HG03520 (cell line): ENCODE measurements at regions not wholly inside any gene's neighbourhood (a gene's known extent, or its start where the extent isn't known, plus 50 kb on each side); places are given as distances from the start of the nearest gene placed in this dataset.

Source experiments
- ATAC-seq: cut with Tn5 transposase; IDR thresholded peaks from one replicate; pipeline ENCODE4 v1.9.1; 2021; ENCODE audit warnings: mild to moderate bottlenecking, moderate library complexity; ENCODE audit not compliant: unreplicated experiment

DNA sequence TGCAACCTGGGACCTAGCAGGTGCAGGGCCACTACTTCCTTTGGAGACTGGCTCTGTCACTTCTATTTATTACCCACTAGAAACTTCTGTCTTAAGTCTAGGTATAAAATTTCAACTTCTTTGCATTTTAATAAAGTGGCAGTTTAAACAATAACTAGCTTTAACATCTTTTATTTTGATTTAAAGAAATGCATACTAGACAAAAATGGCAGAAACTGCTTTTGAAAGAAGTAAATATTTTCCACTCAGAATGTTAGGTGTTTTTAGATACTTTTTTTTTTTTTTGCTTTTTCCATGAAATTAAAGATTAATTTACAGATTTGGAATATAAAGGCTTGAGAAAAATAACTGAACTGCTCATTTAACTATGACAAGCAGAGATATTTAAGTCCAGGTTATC is 1477.6 kb downstream of the KCNT2 start:
- ATAC-seq: no peak

DNA sequence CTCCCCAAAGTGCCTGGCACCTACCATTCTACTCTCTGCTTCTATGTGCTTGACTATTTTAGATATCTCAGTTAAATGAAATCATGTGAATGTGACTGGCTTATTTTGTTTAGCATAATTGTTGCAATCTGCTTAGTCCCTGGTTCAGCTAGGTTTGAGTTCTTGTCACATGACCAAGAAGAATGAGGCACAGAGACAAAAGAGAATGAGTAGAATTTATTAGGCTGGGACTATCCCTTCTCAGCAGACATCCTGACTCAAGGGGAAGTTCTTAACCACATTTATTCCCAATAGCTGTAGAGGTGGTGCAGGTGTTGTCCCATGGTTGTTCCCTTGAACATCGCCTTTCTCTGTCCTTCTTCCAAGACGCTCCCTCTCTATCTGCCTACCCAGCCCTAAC is 1485.7 kb downstream of the KCNT2 start:
- ATAC-seq: no peak

DNA sequence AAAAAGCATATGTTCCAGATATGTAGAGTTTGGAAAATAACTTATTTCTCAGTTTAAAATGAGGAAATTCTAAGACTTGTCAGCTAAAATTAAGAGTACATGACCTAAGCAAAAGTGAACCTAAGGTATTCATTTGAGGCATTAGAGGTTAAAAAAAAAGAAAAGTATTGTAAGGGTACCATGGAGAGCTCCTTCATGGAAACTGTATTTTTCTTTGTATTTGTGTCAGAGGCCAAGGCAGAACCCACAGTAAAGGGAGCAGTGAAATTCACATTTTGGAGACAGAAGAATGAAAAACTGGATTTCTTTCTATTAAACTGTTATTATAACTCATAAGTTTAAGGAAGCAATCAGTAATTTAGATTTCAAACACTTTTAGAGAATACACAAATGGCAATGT is 1494.8 kb downstream of the KCNT2 start:
- no peak for ATAC-seq

DNA sequence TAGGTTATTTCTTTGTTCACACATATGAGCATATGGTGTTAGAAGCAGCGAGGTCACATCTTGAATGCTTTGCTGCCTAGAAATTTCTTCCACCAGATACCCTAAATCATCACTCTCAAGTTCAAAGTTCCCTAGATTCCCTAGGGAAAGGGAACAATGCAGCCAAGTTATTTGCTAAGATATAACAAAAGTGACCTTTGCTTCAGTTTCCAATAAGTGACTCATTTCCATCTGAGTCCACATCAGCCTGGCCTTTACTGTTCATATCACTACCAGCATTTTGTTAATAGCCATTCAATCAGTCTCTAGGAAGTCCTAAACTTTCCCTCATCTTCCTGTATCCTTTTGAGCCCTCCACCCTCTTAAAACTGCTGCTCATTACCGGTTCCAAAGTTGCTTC is 1502.5 kb downstream of the KCNT2 start:
- ATAC-seq: no peak

DNA sequence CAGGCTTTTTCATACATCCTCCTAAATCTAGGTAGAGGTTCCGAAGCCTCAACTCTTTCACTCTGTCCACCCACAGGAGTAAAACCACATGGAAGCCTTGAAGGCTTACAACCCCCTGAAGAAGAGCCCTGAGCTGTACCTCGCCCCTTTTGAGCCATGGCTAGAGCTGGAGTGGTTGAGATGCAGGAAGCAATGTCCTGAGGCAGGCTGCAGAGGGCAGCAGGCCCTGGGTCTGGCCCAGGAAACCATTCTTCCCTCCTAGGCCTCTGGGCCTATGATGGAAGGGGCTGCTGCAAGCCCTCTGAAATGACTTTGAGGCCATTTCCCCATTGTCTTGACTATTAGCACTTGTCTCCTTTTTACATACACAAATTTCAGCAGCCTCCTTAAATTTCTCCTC is 1503.0 kb downstream of the KCNT2 start:
- ATAC-seq: no peak

DNA sequence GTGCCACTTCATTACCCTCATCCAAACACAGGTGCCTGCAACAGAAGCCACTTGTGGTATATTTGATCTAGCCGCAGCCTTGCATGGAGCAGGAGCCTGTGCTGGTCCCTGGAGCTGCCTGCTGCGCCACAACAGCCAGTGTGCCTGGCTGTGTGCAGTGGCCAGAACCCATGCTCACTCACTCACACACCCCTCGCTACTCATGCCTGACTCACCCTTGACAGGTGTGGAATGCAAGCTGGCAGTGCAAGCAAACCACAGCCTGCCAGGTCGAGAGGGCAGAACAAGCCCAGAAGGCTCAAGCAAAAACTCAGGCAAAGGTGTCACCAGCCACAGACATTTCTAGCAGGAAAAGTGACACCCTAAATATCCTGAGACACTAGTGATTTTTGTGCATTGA is 1510.9 kb downstream of the KCNT2 start:
- ATAC-seq: no peak

DNA sequence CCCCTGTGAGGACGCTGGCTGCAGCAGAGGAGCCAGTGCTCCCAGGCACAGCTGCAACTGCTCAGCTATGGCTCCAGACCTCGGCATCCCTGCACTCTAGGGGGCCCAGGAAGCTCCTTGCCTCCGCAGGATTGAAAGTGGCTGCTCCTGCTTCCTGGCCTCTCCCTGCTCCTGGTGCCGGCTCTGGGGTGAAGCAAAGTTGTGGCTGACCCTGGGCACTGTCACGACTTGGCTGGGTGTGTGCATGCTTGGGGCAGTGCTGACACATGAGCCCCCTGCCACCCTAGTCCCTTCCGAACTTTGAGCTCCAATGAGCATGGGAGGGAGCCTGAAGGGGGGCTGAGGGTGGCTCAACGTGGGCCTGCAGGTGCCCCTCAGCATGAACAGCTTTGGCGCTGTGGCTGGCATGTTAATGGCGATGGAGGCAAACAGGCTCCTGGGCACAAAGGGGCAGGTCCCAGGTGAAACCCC is 1512.2 kb downstream of the KCNT2 start:
- ATAC-seq: no peak

DNA sequence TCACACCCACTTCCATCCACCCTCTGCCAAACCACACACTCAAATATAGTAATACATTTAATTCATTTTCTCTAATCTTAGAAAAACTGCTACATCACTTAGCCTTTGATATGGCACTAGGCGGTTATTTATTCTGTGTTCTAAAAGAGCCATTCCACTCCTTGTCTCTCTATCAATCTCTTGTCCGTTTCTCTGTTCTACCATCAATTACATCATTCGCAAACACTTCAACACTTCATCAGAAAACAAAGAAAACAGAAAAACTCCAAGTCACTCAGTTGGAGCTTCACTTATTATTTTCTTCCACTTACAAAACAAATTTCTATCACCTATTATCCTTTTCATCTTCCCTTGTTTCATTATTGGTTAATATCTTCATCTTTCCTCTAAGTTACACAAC is 1523.0 kb downstream of the KCNT2 start:
- no peak for ATAC-seq

DNA sequence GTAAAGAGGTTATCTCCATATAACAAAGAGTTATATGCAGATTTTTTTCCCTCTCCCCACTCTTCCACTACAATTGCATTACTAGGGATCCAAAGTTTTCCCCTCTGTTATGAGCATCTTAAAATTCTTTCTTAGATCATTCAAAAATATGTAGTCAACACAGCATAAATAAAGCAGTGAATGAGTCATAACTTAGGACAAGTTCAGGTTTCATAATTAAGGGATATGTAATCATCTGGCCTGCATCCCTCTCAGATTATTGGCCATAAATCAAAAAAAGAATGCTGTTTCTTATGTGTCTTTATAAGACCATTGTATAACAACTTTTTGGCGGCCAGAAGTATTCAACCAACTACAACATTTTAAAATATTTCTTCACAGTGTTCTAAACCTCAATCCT is 1526.1 kb downstream of the KCNT2 start:
- ATAC-seq: no peak

DNA sequence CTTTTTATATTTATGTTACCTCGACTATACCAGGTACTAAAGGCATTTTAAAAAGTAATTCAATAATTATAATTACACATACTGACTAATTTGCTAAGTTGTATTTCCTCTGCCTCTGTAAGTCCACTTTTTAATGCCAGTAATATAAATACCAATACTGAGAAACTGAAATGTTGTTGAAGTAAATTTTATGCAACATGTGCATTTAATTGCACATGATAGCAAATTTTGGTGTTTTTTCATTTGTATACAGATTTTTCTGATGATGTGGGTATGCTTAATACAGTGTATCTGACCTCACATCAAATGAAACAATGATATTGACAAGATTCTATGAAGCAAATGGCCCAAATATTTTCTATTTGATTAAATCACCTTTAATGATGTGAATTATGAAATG is 1531.6 kb downstream of the KCNT2 start:
- no peak for ATAC-seq

DNA sequence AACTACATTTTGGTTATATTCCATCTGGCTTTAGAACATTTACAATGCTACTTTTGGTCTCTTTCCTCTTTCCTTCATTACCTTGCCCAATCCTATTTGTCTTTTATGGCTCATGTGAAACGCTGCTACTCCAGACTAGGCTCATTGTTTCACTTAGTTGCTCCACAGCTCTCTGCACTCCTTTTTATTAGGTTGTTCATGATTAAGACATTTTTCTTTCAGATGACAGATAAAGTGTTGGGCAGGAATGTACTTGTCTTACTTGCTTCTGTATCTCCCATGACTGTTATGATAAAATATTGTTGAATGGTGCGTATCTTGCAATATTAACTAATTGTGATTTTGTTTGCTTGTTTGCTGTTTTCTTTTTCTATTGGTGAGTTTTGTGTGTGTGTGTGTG is 1532.3 kb downstream of the KCNT2 start:
- ATAC-seq: no peak

DNA sequence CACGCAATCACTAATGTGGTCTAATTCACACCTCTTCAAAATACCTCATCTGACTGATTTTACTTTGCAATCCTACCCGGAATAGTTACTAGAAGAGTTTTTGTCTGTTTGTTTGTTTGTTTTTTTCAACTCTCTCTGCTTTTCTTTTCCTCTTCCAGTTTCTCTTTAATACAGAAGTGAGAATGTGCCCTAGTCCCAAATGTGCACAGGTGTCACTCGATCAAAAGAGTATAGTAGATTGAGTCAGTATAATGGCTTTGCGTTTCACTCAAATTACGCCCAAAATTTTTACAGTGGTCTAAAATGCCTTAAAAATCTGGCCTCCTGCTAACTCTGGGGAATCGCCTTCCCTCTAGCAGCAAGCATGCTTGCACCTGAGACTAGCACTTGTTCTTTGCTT is 1536.8 kb downstream of the KCNT2 start:
- no peak for ATAC-seq

DNA sequence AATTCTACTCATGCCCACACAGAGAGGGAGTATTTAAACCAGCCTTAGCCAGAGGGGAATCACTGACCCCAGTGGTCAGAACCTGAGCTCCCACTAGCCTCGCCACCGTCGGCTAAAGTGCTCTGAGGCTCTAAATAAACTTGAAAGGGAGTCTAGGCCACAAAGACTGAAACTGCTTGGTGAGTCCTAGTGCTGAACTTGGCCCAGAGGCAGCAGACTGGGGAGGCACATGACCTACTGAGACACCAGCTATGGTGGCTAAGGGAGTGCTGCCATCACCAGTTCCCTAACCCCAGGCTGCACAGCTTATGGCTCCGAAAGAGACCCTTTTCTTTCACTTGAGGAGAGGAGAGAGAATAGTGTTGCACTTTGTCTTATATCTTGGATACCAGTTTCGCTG is 1542.8 kb downstream of the KCNT2 start:
- ATAC-seq: no peak

DNA sequence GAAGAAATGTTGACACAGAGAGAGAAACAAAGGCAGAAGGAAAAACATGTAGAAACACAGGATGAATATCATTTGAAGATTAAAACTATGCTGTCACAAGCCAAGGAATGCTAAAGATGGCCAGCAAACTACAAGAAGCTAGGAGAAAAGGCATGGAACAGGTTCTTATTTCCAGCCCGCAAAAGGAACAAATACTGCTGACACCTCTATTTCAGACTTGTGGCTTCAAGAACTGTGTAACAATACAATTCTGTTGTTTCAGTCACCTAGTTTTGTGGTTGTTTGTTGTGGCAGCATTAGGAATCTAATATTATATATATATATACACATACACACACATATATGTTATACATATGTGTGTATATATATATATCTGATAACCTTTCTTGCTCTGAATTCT is 1543.9 kb downstream of the KCNT2 start:
- no peak for ATAC-seq

DNA sequence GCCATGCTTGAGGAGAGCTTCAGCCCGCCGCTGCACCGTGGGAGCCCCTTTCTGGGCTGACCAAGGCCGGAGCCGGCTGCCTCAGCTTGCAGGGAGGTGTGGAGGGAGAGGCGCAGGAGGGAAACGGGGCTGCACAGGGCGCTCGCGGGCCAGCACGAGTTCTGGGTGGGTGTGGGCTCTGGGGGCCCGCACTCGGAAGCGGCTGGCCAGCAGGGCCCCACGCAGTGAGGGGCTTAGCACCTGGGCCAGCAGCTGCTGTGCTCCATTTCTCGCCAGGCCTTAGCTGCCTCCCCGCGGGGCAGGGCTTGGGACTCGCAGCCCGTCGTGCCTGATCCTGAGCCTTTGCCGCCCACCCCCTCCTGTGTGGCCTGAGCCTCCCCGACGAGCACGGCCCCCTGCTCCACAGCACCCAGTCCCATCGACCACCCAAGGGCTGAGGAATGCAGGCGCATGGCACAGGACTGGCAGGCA is 1554.0 kb downstream of the KCNT2 start:
- no peak for ATAC-seq

DNA sequence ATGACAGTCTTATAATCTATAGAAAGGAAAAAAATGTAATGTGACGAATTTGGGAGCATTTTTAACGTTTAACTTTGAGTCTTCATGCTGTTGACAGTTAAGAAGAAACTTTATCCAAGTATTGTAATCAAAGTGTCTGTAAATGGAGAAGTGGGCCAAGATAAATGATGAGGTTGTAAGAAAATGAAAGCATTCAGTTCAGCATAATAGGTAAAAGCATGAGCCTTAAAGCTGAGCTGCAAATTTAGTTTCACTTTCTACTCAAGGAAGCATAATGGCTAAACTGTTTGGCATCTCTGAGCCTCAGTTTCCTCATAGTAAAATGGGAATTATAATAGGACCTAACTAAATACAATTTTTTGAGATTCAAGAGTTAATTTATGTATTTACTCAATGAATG is 1554.8 kb downstream of the KCNT2 start:
- ATAC-seq: no peak

DNA sequence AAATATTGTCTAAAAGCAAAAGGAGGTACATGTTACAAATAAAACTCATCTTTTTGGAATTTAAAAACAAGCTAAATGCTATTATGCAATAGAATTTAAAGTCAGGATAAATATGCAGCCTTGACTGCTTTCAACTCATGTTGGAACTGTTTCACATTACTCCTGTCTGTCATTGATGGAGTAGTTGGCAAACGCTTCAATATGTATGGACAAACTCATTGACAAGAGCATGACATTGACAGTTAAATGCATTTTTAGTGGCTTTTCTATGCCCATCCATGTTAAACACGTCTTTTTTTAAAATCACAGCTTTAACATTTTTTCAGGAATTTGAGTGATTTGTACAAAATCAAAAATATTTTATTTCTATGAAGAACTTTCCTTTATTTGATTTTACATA is 1560.5 kb downstream of the KCNT2 start:
- ATAC-seq: no peak

DNA sequence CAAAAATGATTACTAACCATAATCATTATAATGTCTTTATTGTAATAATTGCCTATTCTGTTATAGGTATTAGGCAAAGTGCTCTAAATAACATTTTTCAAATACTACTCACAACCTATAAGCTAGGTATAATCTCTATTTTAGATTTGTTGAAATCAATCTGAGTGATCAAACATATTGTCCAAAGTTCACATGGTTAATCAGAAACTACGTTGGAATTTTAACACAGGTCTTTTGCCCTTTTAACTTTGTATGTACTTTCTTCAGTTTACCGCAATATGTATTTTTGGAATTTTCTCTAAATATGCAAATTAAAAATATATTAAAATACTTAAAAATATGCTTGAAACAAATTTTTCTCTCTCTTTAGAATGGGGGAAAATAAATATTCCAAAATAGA is 1563.2 kb downstream of the KCNT2 start:
- no peak for ATAC-seq

DNA sequence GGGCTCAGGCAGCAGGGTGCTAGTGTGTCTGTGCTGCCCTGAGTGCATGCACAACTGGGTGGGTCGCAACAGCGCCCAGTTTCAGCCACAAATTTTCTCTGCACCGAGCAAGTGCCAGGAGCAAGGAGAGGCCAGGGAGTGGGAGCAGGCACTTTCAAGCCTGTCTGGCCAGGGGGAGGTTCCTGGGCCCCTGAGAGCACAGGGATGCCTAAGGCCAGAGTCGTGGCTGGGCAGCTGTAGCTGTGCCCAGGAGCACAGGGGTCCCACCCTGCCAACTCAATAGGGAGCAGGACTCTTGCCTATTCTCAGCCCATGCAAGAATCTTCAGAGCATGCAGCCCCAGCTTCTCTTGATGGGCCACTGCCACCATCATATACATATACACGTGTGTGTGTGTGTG is 1577.4 kb downstream of the KCNT2 start:
- ATAC-seq: no peak

DNA sequence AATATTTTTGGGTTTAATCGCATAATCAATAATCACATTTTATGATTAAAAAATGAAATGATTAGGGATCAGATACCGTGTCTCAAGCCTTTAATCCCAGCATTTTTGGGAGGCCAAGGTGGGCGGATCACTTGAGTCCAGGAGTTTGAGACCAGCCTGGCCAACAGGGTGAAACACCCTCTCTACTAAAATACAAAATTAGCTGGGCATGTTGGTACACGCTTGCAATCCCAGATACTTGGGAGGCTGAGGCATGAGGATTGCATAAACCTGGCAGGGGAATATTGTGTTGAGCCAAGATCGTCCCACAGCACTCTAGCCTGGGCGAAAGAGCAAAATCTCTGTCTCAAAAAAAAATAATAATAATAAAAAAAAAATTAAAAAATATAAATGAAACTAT is 1581.4 kb downstream of the KCNT2 start:
- ATAC-seq: no peak

DNA sequence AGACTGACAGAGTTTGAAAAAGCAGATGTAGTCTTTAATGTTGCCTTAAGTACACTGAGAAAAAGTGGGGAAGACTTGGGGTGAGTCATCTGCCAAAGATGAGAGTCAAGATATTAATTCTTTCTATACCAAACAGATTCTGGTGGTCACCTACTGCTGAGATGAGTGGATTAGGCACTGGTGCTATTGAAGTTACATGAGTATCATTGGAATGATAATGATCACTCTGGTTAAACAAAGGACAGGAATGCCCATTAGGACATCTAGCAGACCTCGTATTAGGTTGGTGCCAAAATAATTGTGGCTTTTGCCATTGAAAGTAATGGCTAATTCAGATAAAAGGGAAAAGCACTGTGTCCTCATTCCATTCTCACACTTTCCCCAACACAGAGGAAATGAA is 1588.9 kb downstream of the KCNT2 start:
- ATAC-seq: no peak

DNA sequence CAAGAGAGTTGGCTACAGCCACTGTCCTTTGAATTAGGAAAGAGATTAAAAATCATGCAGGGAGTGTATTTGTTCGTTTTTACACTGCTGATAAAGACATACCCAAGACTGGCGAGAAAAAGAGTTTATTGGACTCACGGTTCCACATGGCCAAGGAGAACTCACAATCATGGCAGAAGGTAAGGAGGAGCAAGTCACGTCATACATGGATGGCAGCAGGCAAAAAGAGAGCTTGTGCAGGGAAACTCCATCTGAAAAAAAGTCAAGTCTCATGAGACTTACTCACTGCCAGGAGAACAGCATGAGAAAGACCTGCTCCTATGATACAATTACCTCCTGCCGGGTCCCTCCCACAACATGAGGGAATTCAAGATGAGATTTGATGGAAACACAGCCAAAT is 1595.2 kb downstream of the KCNT2 start:
- no peak for ATAC-seq

DNA sequence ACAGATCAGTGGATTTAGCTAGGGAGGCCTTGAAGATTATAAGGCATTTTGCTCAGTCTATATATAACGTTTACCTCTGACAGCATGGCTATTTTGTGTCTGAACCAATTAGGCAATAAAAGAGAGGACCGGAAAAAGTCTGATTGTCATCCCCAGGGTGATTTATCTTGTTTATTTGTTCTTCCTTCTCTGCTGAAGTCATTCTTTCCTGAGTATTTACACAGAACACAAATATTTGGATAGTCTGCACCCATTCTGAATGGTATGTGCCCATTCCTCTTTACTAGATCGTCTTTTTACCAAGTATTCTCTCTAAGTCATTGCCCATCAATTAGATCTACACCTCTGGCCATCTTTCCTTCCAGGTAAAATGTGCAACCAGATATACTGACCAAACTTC is 1602.9 kb downstream of the KCNT2 start:
- no peak for ATAC-seq

DNA sequence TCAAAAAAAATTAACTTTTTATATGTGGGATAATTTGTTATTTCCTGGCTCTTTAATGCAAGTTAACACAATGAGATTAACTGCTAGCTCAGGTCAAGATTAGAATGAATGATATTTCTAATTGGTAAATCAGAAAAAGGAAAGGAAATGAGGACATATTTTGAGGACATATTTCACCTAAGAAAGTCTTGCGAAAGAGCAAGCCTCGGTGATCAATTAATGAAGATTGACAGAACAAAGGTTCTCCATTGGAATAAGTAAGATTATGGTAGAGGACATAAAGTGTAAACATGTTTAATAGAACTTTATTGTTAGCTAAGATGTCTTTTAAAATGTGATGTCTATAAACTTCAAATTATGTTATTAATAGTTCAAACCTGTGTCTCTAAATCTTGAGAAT is 1617.8 kb downstream of the KCNT2 start:
- ATAC-seq: no peak
